ENCODE measurements at regions not wholly inside any gene's neighbourhood (a gene's known extent, or its start where the extent isn't known, plus 50 kb on each side); places are given as distances from the start of the nearest gene placed in this dataset.

DNA sequence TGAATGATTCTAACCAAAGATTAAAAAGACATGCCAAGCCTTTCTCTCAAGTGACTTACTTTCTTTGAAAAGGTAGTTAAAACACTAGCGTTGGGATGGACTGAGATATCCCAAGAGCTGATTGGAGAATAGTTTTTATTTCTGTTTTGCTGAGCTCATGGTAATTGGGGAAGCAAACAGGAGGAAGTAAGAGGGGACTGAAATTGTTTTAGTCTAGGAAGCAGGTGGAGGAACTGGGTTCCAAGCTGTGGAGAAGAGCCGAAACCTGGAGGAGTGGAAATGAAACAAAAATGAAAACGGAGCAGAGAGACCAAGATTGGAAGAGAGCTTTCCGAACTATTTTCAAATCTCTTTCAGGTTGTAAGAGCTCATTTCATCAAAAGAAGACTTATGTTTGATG is 59.9 kb upstream of the TENT5A start:
- TF ChIP-seq, protein P1, sequence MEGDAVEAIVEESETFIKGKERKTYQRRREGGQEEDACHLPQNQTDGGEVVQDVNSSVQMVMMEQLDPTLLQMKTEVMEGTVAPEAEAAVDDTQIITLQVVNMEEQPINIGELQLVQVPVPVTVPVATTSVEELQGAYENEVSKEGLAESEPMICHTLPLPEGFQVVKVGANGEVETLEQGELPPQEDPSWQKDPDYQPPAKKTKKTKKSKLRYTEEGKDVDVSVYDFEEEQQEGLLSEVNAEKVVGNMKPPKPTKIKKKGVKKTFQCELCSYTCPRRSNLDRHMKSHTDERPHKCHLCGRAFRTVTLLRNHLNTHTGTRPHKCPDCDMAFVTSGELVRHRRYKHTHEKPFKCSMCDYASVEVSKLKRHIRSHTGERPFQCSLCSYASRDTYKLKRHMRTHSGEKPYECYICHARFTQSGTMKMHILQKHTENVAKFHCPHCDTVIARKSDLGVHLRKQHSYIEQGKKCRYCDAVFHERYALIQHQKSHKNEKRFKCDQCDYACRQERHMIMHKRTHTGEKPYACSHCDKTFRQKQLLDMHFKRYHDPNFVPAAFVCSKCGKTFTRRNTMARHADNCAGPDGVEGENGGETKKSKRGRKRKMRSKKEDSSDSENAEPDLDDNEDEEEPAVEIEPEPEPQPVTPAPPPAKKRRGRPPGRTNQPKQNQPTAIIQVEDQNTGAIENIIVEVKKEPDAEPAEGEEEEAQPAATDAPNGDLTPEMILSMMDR (IDR thresholded peaks at IDR 0.05), result no peak
- TF ChIP-seq POLR2A (IDR thresholded peaks at IDR 0.05), result no peak
